GM19452 (cell line): ENCODE measurements at regions not wholly inside any gene's neighbourhood (a gene's known extent, or its start where the extent isn't known, plus 50 kb on each side); places are given as distances from the start of the nearest gene placed in this dataset.
"Not testable (repeated sequence)": the region's sequence is repeated elsewhere in the genome, so short reads cannot be mapped to it uniquely, and the experiment has no call there.

Source experiments
- ATAC-seq: cut with Tn5 transposase; IDR thresholded peaks from one replicate; pipeline ENCODE4 v1.9.1; 2021; ENCODE audit not compliant: unreplicated experiment

GRCh38 chrX:109184506-109185139, 297.3 kb downstream of the GUCY2F start:
- no peak for ATAC-seq

- no peak for ATAC-seq
These were observed 309.7 kb downstream of the GUCY2F start for GRCh38 chrX:109172091-109172602.

GRCh38 chrX:109155161-109155560, 326.7 kb downstream of the GUCY2F start:
- ATAC-seq = no peak

GRCh38 chrX:109144173-109144572, 337.7 kb downstream of the GUCY2F start:
- ATAC-seq = not testable (repeated sequence)

- ATAC-seq = no peak
These were observed 341.4 kb downstream of the GUCY2F start for GRCh38 chrX:109140463-109140862.

GRCh38 chrX:109134777-109135176, 347.1 kb downstream of the GUCY2F start:
- no peak for ATAC-seq

- ATAC-seq = no peak
These were observed 356.6 kb downstream of the GUCY2F start for GRCh38 chrX:109125304-109125703.

- ATAC-seq = no peak
These were observed 353.0 kb upstream of the IRS4 start for GRCh38 chrX:109089359-109089758.

GRCh38 chrX:109077788-109078187, 341.4 kb upstream of the IRS4 start:
- ATAC-seq = no peak

GRCh38 chrX:109054181-109054581, 317.8 kb upstream of the IRS4 start:
- not testable (repeated sequence) for ATAC-seq

- ATAC-seq = no peak
These were observed 313.5 kb upstream of the IRS4 start for GRCh38 chrX:109049903-109050302.

- ATAC-seq = no peak
These were observed 313.1 kb upstream of the IRS4 start for GRCh38 chrX:109049416-109049815.

- ATAC-seq = no peak
These were observed 303.7 kb upstream of the IRS4 start for GRCh38 chrX:109040057-109040456.

GRCh38 chrX:109036624-109037023, 300.3 kb upstream of the IRS4 start:
- ATAC-seq = peak; percentile 94

GRCh38 chrX:108993909-108994308, 257.5 kb upstream of the IRS4 start:
- ATAC-seq = no peak

GRCh38 chrX:108972899-108973298, 236.5 kb upstream of the IRS4 start:
- not testable (repeated sequence) for ATAC-seq

GRCh38 chrX:108947205-108947604, 210.8 kb upstream of the IRS4 start:
- ATAC-seq = no peak

GRCh38 chrX:108946531-108946930, 210.2 kb upstream of the IRS4 start:
- no peak for ATAC-seq

- ATAC-seq = no peak
These were observed 209.6 kb upstream of the IRS4 start for GRCh38 chrX:108945883-108946523.

- no peak for ATAC-seq
These were observed 178.4 kb upstream of the IRS4 start for GRCh38 chrX:108914791-108915190.

GRCh38 chrX:108903831-108904230, 167.5 kb upstream of the IRS4 start:
- not testable (repeated sequence) for ATAC-seq

GRCh38 chrX:108900333-108900732, 164.0 kb upstream of the IRS4 start:
- ATAC-seq = no peak

- not testable (repeated sequence) for ATAC-seq
These were observed 160.0 kb upstream of the IRS4 start for GRCh38 chrX:108896349-108896748.
